Subcutaneous abdominal adipose tissue (tissue), 5 donors: ENCODE measurements at regions not wholly inside any gene's neighbourhood (a gene's known extent, or its start where the extent isn't known, plus 50 kb on each side); places are given as distances from the start of the nearest gene placed in this dataset.
"Not testable (repeated sequence)": the region's sequence is repeated elsewhere in the genome, so short reads cannot be mapped to it uniquely, and the experiment has no call there.

Experiments used
- H3K27ac ChIP-seq: one replicate; pipeline ENCODE4 v1.7.0; 2013; ENCODE audit warnings: low read depth, mild to moderate bottlenecking, inconsistent platforms, low read length, moderate library complexity
- H3K27me3 ChIP-seq, 5 donors: one replicate each; pipeline ENCODE4 v1.7.0; 2013; ENCODE audit warnings: low read length in 5 of 5, inconsistent platforms in 1 of 5; ENCODE audit not compliant: control insufficient read depth in 5 of 5, insufficient read depth in 4 of 5
- H3K36me3 ChIP-seq, 5 donors: one replicate each; pipeline ENCODE4 v1.7.0; 2013; ENCODE audit warnings: low read length in 5 of 5; ENCODE audit not compliant: control insufficient read depth in 5 of 5, insufficient read depth in 5 of 5
- H3K4me1 ChIP-seq, 5 donors: one replicate each; pipeline ENCODE4 v1.7.0; 2013; ENCODE audit warnings: low read length in 5 of 5, mild to moderate bottlenecking in 3 of 5, moderate library complexity in 1 of 5; ENCODE audit not compliant: control insufficient read depth in 5 of 5, insufficient read depth in 5 of 5
- H3K4me3 ChIP-seq, 5 donors: one replicate each; pipeline ENCODE4 v1.7.0; 2013; ENCODE audit warnings: low read length in 5 of 5, low read depth in 1 of 5
- H3K9ac ChIP-seq, 5 donors: one replicate each; pipeline ENCODE4 v1.7.0; 2013; ENCODE audit warnings: low read length in 5 of 5, mild to moderate bottlenecking in 4 of 5, moderate library complexity in 3 of 5
- H3K9me3 ChIP-seq, 5 donors: one replicate each; pipeline ENCODE4 v1.7.0; 2013; ENCODE audit warnings: low read length in 5 of 5; ENCODE audit not compliant: control insufficient read depth in 5 of 5
- donor health status: healthy.
- donor health status: healthy.
- donor health status: healthy.
- donor health status: healthy.
- donor health status: healthy.

GRCh38 chr7:16268821-16269768, 152.2 kb downstream of the CRPPA start:
- H3K9me3 ChIP-seq: no peaks in the 10 kb centered on the region
- no peaks in the 10 kb centered on the region for H3K27me3 ChIP-seq
- no peak overlapping the region for H3K9ac ChIP-seq
- H3K27ac ChIP-seq: no peak overlapping the region
- H3K4me3 ChIP-seq: no peak overlapping the region
- peaks cover 0 to 7% (median 0%) of the 10 kb centered on the region in 5 donors for H3K36me3 ChIP-seq
- no peaks in the 10 kb centered on the region for H3K4me1 ChIP-seq

DNA sequence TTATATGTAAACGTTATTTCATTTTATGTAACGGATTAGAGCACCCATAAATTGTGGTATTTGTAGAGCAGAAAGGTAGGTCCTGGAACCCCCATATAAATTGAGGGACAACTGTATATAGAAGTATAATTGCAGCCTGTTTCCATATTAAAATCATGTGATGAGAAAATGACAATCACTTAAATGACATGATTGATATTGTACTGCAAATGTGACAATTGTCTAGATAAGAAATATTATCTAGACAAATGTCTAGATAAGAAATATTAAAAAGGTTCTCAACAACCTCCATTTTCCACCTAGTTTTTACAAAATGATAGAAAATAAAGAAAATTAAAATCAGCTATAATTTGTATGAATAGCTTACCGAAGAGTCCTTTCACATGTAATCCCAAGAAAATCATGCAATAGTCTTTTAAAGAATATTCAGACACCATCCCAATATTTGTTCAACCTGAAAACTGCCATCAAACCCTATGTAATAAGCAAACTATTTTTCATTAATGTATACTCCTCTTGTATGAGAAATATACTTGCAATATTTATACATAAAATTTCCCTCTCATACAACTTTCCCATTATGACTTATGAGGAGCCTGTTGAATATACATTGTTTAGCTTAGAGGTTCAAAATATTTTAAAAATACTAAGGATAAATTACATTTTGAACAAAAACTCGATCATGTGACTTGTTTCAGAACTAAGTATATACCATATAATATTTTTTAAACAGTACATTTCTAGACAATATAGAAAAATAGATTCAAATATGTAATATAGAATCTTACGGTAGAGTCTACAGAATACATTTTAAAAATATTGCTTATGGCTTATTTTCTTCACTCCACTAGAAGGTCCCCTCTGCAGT, 153.2 kb downstream of the CRPPA start:
- H3K4me1 ChIP-seq: no peaks in the 10 kb centered on the region
- no peaks in the 10 kb centered on the region for H3K9me3 ChIP-seq
- H3K36me3 ChIP-seq: peaks cover 0 to 7% (median 0%) of the 10 kb centered on the region in 5 donors
- no peaks in the 10 kb centered on the region for H3K27me3 ChIP-seq
- no peak overlapping the region for H3K4me3 ChIP-seq
- no peak overlapping the region for H3K27ac ChIP-seq
- H3K9ac ChIP-seq: no peak overlapping the region

DNA sequence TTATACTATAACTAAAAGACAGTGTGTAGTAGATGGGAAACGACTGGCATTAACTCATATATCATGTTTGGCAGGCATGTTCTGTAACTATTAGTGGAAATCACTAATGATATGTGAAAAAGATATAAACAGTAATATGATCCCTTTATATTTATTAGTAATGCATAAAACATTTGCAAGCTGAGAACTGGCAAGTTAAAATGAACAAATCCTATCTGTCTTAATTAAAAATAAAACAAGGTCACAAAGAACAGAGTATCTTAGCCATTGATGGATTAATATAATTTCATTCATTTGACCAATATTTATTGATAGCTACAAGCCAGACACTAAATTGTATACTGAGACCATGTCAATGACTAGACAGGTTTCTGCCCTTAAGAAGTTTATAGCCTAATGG, 154.5 kb downstream of the CRPPA start:
- H3K9me3 ChIP-seq: no peaks in the 10 kb centered on the region
- no peak overlapping the region for H3K4me3 ChIP-seq
- H3K27ac ChIP-seq: no peak overlapping the region
- no peaks in the 10 kb centered on the region for H3K27me3 ChIP-seq
- no peak overlapping the region for H3K9ac ChIP-seq
- peaks cover 0 to 7% (median 0%) of the 10 kb centered on the region in 5 donors for H3K36me3 ChIP-seq
- no peaks in the 10 kb centered on the region for H3K4me1 ChIP-seq

DNA sequence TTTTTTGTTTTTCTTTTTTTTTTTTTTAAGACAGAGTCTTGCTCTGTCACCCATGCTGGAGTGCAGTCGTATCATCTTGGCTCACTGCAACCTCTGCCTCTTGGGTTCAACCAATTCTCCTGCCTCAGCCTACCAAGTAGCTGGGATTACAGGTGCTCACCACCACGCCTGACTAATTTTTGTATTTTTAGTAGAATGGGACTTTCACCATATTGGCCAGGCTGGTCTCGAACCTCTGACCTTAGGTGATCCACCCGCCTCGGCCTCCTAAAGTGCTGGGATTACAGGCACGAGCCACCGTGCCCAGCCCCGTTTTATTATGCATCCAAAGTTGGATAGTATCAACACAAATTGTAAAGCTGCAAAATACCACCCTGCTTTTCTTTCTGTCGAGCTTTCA, 154.9 kb downstream of the CRPPA start:
- H3K36me3 ChIP-seq, H3K27me3 ChIP-seq, H3K9me3 ChIP-seq, H3K4me3 ChIP-seq, H3K27ac ChIP-seq, H3K4me1 ChIP-seq, H3K9ac ChIP-seq: not testable (repeated sequence)

- Histone ChIP-seq H3K9ac (no peak overlapping the region), H3K27ac (no peak overlapping the region), H3K9me3 (no peaks in the 10 kb centered on the region), H3K4me3 (no peak overlapping the region), H3K27me3 (no peaks in the 10 kb centered on the region), H3K36me3 (peaks cover 0 to 7% (median 0%) of the 10 kb centered on the region in 5 donors), H3K4me1 (no peaks in the 10 kb centered on the region)
Measured at GRCh38 chr7:16265863-16266458, 155.4 kb downstream of the CRPPA start.

DNA sequence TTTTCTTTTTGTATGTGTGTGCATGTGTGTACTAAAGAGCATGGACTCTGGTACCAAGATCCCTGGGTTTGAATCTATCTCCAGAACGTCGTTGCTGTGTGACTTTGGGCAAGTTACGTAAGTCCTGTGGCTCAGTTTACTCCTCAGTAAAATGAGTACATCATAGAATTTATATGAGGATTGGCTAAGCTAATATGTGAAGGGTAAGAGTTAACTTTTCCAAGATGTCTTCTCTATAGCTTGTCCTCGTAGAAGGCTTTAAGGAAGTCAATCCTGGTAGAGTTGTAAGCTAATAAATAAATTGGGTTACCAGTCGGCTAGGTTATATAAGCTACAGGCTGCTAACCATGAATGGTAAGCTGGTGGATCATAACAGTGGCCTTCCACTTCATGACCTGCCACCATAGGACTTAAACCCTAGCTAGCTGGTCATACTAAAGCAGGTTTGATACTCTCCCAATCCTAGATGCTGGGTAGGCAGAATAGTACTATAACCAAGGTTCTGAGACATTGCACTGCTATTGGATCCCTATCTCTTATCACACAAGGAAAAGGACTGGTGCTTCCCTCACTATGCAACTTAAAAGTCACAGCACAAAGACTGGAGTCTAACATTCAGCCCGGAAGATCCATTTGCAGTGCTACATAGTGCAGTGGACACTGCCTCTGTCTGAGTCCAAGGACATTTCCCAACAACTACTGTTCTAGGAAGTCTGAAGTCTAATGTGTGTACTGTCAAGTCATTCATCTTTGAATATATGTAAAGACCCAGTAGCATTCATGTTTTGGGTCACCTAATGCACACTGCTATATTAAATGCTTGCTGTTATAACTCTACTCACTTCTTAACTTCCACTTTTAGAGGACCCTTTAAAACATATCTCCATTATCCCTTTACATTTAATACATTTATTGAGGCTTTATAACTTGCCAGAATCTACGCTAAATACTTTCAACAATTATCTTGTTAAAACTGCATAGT, 156.2 kb downstream of the CRPPA start:
- Histone ChIP-seq H3K4me1 (no peaks in the 10 kb centered on the region), H3K4me3 (no peak overlapping the region), H3K27me3 (no peaks in the 10 kb centered on the region), H3K36me3 (peaks cover 0 to 7% (median 0%) of the 10 kb centered on the region in 5 donors), H3K9ac (no peak overlapping the region), H3K27ac (no peak overlapping the region), H3K9me3 (no peaks in the 10 kb centered on the region)

DNA sequence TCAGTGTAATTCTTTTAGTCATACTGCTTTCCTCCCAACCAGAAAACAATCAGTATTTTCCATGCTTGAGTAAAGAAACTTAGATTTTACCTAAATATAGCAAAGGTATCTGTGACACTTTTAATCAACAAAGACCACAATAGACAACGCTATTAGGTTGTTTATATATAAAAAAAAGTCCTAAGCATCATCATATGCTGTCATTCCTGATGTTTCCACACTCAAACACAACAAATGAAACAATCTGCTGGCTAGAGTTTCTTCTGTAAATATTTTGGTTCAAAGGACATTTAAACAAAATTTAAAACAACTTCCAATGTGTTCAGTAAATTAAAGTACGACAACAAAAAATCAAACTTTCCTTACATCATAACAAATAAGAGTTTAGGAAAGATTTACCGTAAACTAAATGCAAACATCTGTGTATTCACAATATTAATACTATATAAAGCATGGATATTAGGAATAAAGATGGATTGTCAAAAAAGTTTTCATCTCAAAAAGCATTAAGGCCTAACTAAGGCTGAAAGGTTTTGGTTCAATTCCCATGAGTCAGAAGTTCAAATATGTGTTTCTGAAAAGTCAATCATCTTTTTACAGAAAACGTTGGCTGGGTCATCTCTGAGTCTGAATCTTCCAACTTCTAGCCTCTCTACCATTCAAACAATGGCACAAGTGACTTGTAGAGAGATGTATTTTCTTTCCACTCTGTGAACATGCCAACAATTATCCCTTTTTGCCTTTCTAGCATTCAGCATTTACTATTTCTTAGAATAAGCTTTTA, 157.1 kb downstream of the CRPPA start:
- Histone ChIP-seq H3K27ac (no peak overlapping the region), H3K4me3 (no peak overlapping the region), H3K27me3 (no peaks in the 10 kb centered on the region), H3K4me1 (no peaks in the 10 kb centered on the region), H3K9me3 (no peaks in the 10 kb centered on the region), H3K9ac (no peak overlapping the region), H3K36me3 (peaks cover 0 to under 1% (median 0%) of the 10 kb centered on the region in 5 donors)

GRCh38 chr7:16263377-16263776, 158.0 kb downstream of the CRPPA start:
- not testable (repeated sequence) for H3K36me3 ChIP-seq, H3K9ac ChIP-seq, H3K4me1 ChIP-seq, H3K4me3 ChIP-seq, H3K27ac ChIP-seq, H3K27me3 ChIP-seq, H3K9me3 ChIP-seq

DNA sequence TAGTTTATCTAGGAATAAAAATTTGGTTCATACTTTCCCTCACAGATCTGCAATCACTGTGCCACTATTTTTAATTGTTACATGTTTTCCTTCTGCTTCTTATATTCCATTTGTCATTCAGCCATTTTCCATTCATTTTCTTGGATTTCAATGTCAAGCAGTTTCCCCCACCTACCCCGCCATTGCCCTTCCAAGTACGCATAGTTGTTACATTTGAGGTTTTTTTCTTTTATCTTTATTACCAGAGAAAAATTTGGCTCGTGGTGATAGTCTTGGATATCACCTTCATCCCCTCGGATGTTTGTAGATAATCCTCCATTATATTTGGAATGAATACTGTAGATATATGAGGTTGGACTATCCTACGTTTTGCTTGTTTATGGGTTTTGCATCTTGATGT, 159.7 kb downstream of the CRPPA start:
- Histone ChIP-seq H3K4me3 (no peak overlapping the region), H3K4me1 (no peaks in the 10 kb centered on the region), H3K9ac (no peak overlapping the region), H3K27me3 (no peaks in the 10 kb centered on the region), H3K27ac (no peak overlapping the region), H3K36me3 (no peaks in the 10 kb centered on the region), H3K9me3 (no peaks in the 10 kb centered on the region)
